Fibroblast of mammary gland (primary cell): ENCODE measurements at regions not wholly inside any gene's neighbourhood (a gene's known extent, or its start where the extent isn't known, plus 50 kb on each side); places are given as distances from the start of the nearest gene placed in this dataset.

Experiments used
- DNase-seq: peaks from one replicate; pipeline ENCODE4 v3.0.0-alpha.2; 2010; ENCODE audit warnings: low read depth
- H3K4me3 ChIP-seq: 2 replicates; pipeline ENCODE4 v1.5.1; 2011; ENCODE audit warnings: low read depth, mild to moderate bottlenecking, low read length, moderate library complexity; ENCODE audit not compliant: control insufficient read depth
- TF ChIP-seq, protein P1 (sequence below): conservative IDR thresholded peaks from 2 replicates; pipeline ENCODE4 v1.5.1; 2011; ENCODE audit warnings: low read depth, low read length, inconsistent platforms; ENCODE audit not compliant: control insufficient read depth, insufficient read depth

DNA sequence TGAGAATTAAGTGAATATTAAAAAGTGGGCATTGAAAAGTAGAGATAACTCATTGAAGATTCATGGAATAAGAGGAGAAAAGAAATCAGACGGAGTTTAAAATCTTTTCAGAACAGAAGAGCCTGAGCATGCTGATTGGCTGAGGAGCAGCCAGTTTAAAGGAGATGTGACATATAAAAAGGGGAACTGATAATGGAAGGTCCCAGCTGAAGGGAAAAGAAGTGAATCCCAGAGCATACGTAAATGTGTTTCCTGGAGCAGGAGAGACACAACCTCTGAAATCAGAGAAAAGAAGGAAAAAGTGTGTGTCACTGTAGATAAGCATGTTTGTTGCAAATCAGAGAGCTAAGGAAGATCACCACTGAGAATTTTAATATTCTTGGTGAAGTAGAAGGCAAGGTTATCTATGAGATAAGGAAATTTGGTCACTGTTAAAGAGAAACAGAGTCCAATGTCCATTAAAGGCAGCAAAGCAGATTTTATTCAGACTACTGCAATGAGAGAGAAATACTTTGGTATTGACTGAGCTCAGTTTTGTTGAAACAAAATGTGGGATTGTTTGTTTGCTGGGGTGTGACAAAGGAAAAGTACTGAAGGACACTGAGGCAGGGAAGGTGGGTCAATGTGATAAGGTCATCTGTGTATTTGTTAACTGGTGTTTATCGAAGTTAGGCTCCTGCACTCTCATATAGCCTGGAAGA is 84.6 kb upstream of the WDR72 start:
- no peak for DNase-seq
- TF ChIP-seq, protein P1, sequence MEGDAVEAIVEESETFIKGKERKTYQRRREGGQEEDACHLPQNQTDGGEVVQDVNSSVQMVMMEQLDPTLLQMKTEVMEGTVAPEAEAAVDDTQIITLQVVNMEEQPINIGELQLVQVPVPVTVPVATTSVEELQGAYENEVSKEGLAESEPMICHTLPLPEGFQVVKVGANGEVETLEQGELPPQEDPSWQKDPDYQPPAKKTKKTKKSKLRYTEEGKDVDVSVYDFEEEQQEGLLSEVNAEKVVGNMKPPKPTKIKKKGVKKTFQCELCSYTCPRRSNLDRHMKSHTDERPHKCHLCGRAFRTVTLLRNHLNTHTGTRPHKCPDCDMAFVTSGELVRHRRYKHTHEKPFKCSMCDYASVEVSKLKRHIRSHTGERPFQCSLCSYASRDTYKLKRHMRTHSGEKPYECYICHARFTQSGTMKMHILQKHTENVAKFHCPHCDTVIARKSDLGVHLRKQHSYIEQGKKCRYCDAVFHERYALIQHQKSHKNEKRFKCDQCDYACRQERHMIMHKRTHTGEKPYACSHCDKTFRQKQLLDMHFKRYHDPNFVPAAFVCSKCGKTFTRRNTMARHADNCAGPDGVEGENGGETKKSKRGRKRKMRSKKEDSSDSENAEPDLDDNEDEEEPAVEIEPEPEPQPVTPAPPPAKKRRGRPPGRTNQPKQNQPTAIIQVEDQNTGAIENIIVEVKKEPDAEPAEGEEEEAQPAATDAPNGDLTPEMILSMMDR, result no peak
- no peak overlapping the region for H3K4me3 ChIP-seq

GRCh38 chr15:53843166-53843565 is 83.7 kb upstream of the WDR72 start:
- no peak for DNase-seq
- TF ChIP-seq, protein P1, result no peak

DNA sequence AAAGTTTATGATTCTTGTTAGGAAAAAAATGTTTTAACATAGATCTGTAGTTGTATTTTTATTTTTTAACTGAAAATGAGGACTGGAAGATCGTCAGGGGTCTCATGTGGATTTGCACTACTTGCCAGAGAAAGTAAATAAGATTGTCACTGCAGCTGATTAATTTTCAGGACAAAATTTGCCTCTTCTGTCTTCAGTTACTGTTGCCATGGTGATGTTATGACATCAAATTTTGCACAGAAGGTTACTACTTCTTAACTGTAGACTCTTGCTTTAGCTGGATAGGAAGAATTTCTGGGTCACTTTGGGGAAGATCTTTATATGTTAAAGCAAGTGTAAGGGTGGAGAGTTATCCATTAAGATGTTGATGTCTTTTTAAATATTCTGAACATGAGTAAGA is 82.2 kb upstream of the WDR72 start:
- H3K4me3 ChIP-seq, result no peak overlapping the region
- no peak for DNase-seq
- TF ChIP-seq, protein P1, result no peak

More at GRCh38 chr15:53843166-53843565, 83.7 kb upstream of the WDR72 start:
- no peak overlapping the region for H3K4me3 ChIP-seq

GRCh38 chr15:53840681-53841080 is 81.2 kb upstream of the WDR72 start:
- TF ChIP-seq, protein P1, result no peak
- DNase-seq, result no peak
- no peak overlapping the region for H3K4me3 ChIP-seq

DNA sequence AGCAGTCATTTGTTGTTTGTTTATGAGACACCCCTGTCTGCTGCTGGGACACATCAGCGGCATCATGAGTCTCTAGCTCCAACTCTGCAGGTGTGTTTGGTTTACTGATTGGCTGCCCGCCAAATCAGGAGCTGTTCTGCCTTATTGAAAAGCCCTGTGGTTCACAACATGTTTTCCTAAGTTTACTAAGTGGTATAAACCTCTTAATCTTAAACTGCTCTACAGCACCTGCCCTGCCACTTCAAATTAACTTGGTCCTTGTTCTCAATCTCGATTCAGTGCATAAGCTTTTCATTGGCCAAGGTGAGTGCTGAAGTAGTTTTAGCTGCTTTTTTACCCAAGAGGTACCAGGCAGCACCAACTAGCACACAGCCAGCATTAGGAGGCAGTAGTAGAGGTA is 77.8 kb upstream of the WDR72 start:
- TF ChIP-seq, protein P1, result no peak
- H3K4me3 ChIP-seq, result no peak overlapping the region
- no peak for DNase-seq

- DNase-seq, result no peak
- H3K4me3 ChIP-seq, result no peak overlapping the region
- TF ChIP-seq, protein P1, result no peak
Measured at GRCh38 chr15:53836618-53837017, 77.2 kb upstream of the WDR72 start.
